Stomach (tissue), 4 donors: ENCODE measurements at regions not wholly inside any gene's neighbourhood (a gene's known extent, or its start where the extent isn't known, plus 50 kb on each side); places are given as distances from the start of the nearest gene placed in this dataset.

Experiments
- POLR2A ChIP-seq, 4 donors: fragments of 450-650 bp; IDR thresholded peaks; one replicate each; pipeline ENCODE4 v1.6.1; 2016; ENCODE audit warnings: antibody characterized with exemption in 4 of 4, control low read depth in 2 of 4, mild to moderate bottlenecking in 1 of 4, moderate library complexity in 1 of 4
- POLR2AphosphoS5 ChIP-seq, 3 donors: sonication (generic); formaldehyde crosslinking; IDR thresholded peaks; one replicate each; pipeline ENCODE4 v1.6.1; 2016; ENCODE audit warnings: antibody characterized with exemption in 3 of 3
- TF ChIP-seq, protein P1 (sequence below), 7 experiments: fragments of 450-650 bp in 4 of 7; fragments of 200-600 bp in 3 of 7; sonication (generic) in 3 of 7; IDR thresholded peaks; one replicate each; pipeline ENCODE4 v1.5.1; 2016 to 2019; ENCODE audit warnings: antibody characterized with exemption in 7 of 7, control low read depth in 2 of 7, mild to moderate bottlenecking in 1 of 7

DNA sequence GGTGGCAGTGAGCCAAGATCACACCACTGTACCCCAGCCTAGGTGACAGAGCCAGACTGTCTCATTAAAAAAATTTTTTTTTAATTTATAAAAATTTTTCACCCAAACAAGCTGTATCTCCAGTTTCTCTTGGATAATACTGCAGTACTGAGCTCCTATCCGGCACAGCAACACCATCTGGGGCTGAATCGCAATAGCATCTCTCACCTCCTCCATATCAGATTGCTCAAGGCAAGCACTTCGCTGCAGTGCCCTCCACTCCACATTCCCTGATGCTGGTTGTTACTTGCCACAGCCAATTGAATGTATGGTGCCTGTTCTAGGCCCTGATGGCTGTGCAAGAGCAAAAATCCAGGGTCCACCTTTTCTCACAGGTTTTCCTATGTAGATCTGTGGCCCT, 69.3 kb upstream of the FAM241A start:
- TF ChIP-seq POLR2A (IDR thresholded peaks at IDR 0.05) (no peak), POLR2AphosphoS5 (IDR thresholded peaks at IDR 0.05) (no peak)
- TF ChIP-seq, protein P1, sequence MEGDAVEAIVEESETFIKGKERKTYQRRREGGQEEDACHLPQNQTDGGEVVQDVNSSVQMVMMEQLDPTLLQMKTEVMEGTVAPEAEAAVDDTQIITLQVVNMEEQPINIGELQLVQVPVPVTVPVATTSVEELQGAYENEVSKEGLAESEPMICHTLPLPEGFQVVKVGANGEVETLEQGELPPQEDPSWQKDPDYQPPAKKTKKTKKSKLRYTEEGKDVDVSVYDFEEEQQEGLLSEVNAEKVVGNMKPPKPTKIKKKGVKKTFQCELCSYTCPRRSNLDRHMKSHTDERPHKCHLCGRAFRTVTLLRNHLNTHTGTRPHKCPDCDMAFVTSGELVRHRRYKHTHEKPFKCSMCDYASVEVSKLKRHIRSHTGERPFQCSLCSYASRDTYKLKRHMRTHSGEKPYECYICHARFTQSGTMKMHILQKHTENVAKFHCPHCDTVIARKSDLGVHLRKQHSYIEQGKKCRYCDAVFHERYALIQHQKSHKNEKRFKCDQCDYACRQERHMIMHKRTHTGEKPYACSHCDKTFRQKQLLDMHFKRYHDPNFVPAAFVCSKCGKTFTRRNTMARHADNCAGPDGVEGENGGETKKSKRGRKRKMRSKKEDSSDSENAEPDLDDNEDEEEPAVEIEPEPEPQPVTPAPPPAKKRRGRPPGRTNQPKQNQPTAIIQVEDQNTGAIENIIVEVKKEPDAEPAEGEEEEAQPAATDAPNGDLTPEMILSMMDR (IDR thresholded peaks at IDR 0.05): no peak
